Dendritic cell treated with granulocyte-macrophage colony-stimulating factor and Interleukin-4, amounts not matched to agents 40 ng/mL and 50 ng/mL, for 4 days (primary cell): ENCODE measurements at regions not wholly inside any gene's neighbourhood (a gene's known extent, or its start where the extent isn't known, plus 50 kb on each side); places are given as distances from the start of the nearest gene placed in this dataset.
"Not testable (repeated sequence)": the region's sequence is repeated elsewhere in the genome, so short reads cannot be mapped to it uniquely, and the experiment has no call there.

Experiments used
- H3K27ac Mint-ChIP-seq: one replicate; pipeline ENCODE4 v1.8.0; 2022; ENCODE audit warnings: mild to moderate bottlenecking, mixed read lengths
- H3K27me3 Mint-ChIP-seq: one replicate; pipeline ENCODE4 v1.8.0; 2022; ENCODE audit warnings: mild to moderate bottlenecking, mixed read lengths
- H3K36me3 Mint-ChIP-seq: one replicate; pipeline ENCODE4 v1.8.0; 2022; ENCODE audit warnings: low read depth, mixed read lengths
- H3K4me1 Mint-ChIP-seq: one replicate; pipeline ENCODE4 v1.8.0; 2022; ENCODE audit warnings: low read depth, mixed read lengths
- H3K4me3 Mint-ChIP-seq: one replicate; pipeline ENCODE4 v1.8.0; 2022; ENCODE audit warnings: mild to moderate bottlenecking, moderate library complexity, mixed read lengths
- H3K9me3 Mint-ChIP-seq: one replicate; pipeline ENCODE4 v1.8.0; 2022; ENCODE audit warnings: mixed read lengths
- intact Hi-C: fragments of 100-400 bp; cut with micrococcal nuclease; formaldehyde crosslinking; loops from one replicate; pipeline ENCODE4 v1.15.0; 2022

DNA sequence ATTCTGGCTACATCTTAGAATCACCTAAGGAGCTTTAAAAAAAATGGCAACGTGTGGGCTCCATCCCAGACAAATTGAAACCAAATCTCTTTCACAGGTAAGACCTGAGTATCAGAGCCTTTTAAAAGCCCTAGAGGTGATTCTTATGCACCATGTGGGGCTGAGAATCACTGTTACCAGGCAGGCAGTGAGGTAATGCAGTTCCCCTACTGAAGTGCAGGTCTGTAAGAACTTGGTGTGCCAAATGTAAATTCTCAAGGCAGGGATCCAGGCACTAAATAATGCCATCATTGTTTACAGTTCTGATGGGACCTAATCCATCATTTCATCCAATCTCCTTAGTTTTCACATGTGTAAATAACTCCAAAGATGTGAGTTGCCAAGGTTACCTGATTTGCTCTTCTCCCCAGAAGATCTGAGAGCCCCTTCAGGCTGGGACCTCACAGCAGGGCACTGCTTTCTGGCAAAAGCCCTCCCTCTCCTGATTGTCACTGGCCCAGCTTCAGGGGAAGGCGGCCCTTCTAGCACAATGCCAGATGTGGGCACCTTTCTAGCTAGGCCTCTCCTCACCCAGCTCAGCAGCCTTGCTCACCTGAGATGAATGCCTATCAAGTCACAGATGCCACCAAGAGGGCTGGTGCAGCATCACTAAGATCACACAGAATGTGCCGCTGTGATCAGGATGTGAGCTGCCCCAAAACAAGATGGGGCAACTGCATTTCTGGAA lies 73.6 kb upstream of the RGPD5 start:
- no peak overlapping the region for H3K27ac Mint-ChIP-seq
- H3K36me3 Mint-ChIP-seq = no peaks in the 10 kb centered on the region
- H3K4me1 Mint-ChIP-seq = no peaks in the 10 kb centered on the region
- H3K9me3 Mint-ChIP-seq = no peaks in the 10 kb centered on the region
- no peak overlapping the region for H3K4me3 Mint-ChIP-seq
- intact Hi-C loops = no loop called here
- H3K27me3 Mint-ChIP-seq = peaks cover 10% of the 10 kb centered on the region

GRCh38 chr2:109721135-109721534 lies 73.0 kb upstream of the RGPD5 start:
- H3K4me1 Mint-ChIP-seq = no peaks in the 10 kb centered on the region

GRCh38 chr2:109721626-109722025 lies 72.5 kb upstream of the RGPD5 start:
- Mint-ChIP-seq H3K36me3 (no peaks in the 10 kb centered on the region), H3K9me3 (no peaks in the 10 kb centered on the region), H3K27me3 (peaks cover 9% of the 10 kb centered on the region), H3K27ac (no peak overlapping the region), H3K4me1 (no peaks in the 10 kb centered on the region), H3K4me3 (no peak overlapping the region)
- intact Hi-C loops = no loop called here

More at GRCh38 chr2:109721135-109721534, 73.0 kb upstream of the RGPD5 start:
- intact Hi-C loops = no loop called here
- H3K36me3 Mint-ChIP-seq = no peaks in the 10 kb centered on the region
- no peaks in the 10 kb centered on the region for H3K9me3 Mint-ChIP-seq
- H3K27ac Mint-ChIP-seq = no peak overlapping the region
- no peak overlapping the region for H3K4me3 Mint-ChIP-seq
- peaks cover 9% of the 10 kb centered on the region for H3K27me3 Mint-ChIP-seq

DNA sequence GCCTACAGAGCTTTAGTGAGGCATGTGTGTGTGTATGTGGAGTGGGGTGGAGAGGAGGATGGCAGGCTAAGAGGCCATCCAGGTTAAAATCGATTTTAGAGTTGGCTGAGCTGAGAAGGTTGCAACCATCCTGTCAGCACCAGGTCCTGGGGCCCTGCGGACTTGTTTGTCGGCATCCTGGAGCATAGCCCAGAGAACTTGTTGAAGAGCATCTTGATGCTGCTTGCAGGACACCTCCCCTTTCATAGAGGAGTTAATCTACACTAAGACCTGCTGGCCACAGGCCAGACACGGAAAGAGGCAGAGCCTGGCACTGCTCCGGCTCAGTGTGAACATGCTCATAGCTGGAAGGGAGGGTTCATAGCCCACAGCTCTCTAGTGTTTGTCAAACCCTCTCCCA lies 72.1 kb upstream of the RGPD5 start:
- no peaks in the 10 kb centered on the region for H3K36me3 Mint-ChIP-seq
- no peaks in the 10 kb centered on the region for H3K9me3 Mint-ChIP-seq
- H3K27ac Mint-ChIP-seq = no peak overlapping the region
- intact Hi-C loops = no loop called here
- no peak overlapping the region for H3K4me3 Mint-ChIP-seq
- H3K27me3 Mint-ChIP-seq = peaks cover 11% of the 10 kb centered on the region
- no peaks in the 10 kb centered on the region for H3K4me1 Mint-ChIP-seq

GRCh38 chr2:109722640-109723039 lies 71.5 kb upstream of the RGPD5 start:
- H3K4me1 Mint-ChIP-seq, H3K36me3 Mint-ChIP-seq, H3K27me3 Mint-ChIP-seq, H3K9me3 Mint-ChIP-seq, intact Hi-C loops, H3K27ac Mint-ChIP-seq, H3K4me3 Mint-ChIP-seq: not testable (repeated sequence)

GRCh38 chr2:109723153-109723552 lies 71.0 kb upstream of the RGPD5 start:
- H3K27me3 Mint-ChIP-seq, H3K9me3 Mint-ChIP-seq, H3K27ac Mint-ChIP-seq, H3K4me3 Mint-ChIP-seq, intact Hi-C loops, H3K4me1 Mint-ChIP-seq, H3K36me3 Mint-ChIP-seq: not testable (repeated sequence)

- Mint-ChIP-seq H3K4me1 (no peaks in the 10 kb centered on the region), H3K36me3 (no peaks in the 10 kb centered on the region)
- intact Hi-C loops = no loop called here
Observed at GRCh38 chr2:109724533-109725460, 69.3 kb upstream of the RGPD5 start.

DNA sequence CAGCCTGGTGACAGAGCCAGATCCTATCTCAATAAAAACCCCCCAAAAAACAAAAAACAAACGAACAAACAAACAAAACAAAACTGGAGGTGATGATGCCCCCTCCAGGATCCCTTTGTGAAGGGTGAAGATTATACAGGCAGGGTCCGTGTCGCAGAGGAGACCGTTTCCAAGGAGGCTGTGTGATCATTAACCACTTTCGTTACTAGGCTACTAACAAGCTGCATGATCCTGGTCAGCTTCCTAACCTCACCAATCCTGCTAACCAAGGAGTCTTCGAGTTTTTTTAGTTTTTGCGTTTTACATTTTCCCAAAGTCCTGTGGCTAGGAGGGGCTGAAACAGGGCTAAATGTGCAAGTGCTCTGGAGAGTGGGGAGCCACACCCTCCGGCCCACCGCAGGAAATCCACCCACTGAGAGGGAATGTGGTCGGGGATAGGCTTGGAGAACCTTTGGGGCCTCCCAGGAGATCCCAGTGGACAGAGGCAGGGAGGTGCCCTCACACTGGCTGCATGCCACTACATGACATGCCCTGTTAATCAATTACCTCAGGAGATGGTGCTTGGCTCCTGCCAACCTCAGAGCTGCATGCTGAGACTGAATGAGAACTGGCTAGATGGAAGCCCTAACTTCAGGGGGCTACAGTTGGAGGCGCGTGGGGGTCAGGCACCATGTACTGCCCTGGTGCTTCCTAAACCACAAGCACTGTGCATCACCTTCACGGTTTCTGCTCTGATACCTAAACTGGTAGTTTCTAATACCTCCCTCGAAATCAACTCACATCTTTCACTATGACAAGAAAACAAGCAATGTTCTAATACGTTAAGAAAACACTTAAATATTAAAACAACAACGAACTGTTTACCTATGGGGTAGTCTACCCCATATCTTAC lies 67.5 kb upstream of the RGPD5 start:
- Mint-ChIP-seq H3K9me3 (peaks cover 14% of the 10 kb centered on the region), H3K4me3 (no peak overlapping the region), H3K27ac (no peak overlapping the region), H3K27me3 (peaks cover 9% of the 10 kb centered on the region), H3K4me1 (no peaks in the 10 kb centered on the region), H3K36me3 (no peaks in the 10 kb centered on the region)
- intact Hi-C loops = no loop called here

More at GRCh38 chr2:109724533-109725460, 69.3 kb upstream of the RGPD5 start:
- Mint-ChIP-seq H3K27me3 (peaks cover 7% of the 10 kb centered on the region), H3K9me3 (peaks cover 8% of the 10 kb centered on the region), H3K27ac (no peak overlapping the region), H3K4me3 (no peak overlapping the region)

DNA sequence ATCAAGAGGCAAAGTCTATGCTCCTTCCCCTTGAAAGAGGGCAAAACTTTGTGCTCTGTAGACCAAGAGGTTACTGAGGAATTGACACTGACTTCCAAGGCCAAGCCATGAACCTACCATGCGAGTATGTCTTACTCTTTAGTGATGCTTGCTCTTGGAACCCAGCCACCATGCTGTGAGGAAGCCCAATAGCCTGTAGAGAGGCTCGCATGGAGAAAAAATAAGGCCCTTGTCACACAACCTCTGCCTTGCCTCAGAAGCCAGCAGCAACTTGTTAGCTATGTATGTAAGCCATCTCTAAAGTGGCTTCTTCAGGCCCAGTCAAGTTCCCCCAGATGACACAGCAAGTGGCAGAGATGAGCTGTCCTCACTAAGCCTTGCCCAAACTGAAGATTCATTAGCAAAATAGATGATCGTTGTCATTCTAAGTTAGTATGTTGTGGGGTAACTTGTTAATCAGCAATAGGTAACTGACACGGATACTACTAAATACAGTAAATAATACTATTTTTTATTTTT lies 66.1 kb upstream of the RGPD5 start:
- H3K4me3 Mint-ChIP-seq = no peak overlapping the region
- peaks cover 11% of the 10 kb centered on the region for H3K27me3 Mint-ChIP-seq
- intact Hi-C loops = no loop called here
- peaks cover 14% of the 10 kb centered on the region for H3K9me3 Mint-ChIP-seq
- no peak overlapping the region for H3K27ac Mint-ChIP-seq
- no peaks in the 10 kb centered on the region for H3K36me3 Mint-ChIP-seq
- H3K4me1 Mint-ChIP-seq = no peaks in the 10 kb centered on the region

DNA sequence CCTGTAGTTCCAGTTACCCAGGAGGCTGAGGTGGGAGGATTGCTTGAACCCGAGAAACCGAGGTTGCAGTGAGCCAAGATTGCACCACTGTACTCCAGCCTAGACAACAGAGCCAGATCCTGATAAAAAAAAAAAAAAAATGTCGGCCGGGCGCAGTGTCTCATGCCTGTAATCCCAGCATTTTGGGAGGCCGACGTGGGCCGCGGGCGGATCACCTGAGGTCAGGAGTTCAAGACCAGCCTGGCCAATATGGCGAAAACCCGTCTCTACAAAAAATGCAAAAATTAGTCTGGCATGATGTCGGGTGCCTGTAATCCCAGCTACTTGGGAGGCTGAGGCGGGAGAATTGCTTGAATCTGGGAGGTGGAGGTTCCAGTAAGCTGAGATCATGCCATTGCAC lies 60.4 kb upstream of the RGPD5 start:
- H3K36me3 Mint-ChIP-seq, intact Hi-C loops, H3K27ac Mint-ChIP-seq, H3K4me3 Mint-ChIP-seq, H3K4me1 Mint-ChIP-seq: not testable (repeated sequence)
- H3K27me3 Mint-ChIP-seq = peaks cover 13% of the 10 kb centered on the region
- H3K9me3 Mint-ChIP-seq = peaks cover 14% of the 10 kb centered on the region

DNA sequence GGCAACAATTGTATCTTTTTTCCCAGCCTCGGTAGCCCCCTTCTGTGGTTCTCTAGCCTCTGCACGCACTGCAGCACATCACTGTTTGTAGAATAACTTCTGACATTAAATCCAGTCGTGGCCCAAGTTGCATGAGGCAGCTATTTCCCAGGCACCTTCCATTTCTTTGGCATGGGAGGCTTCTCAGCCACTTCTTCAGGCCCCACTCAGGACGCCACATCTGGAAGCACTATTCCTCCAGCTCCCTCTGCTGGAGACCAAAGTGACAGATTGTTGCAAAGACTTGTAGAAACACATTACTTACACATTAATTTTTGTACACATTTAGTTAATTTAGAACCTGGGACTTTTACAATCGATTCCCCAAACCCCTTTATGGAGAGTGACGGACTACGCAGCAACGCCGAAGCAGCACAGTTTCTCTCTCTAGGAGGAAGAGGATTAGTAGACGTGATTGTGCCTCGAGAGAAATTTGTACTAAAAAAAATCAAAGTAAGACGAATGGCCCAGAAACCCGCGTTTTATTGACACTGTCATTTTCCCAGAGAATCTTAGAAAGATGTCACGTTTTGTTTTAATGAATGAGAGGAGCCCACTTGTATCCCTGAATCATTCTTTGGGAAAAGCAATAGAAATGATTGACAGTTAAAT lies 57.8 kb upstream of the RGPD5 start:
- no peak overlapping the region for H3K27ac Mint-ChIP-seq
- no peaks in the 10 kb centered on the region for H3K4me1 Mint-ChIP-seq
- peaks cover 12% of the 10 kb centered on the region for H3K27me3 Mint-ChIP-seq
- intact Hi-C loops = no loop called here
- H3K36me3 Mint-ChIP-seq = no peaks in the 10 kb centered on the region
- no peaks in the 10 kb centered on the region for H3K9me3 Mint-ChIP-seq
- no peak overlapping the region for H3K4me3 Mint-ChIP-seq
